Brain microvascular endothelial cell (primary cell): ENCODE measurements at regions not wholly inside any gene's neighbourhood (a gene's known extent, or its start where the extent isn't known, plus 50 kb on each side); places are given as distances from the start of the nearest gene placed in this dataset.

Experiments
- DNase-seq: peaks from one replicate; pipeline ENCODE4 v3.0.0-alpha.2; 2020
- H3K27ac ChIP-seq: fragments of 250-450 bp; sonication (Bioruptor Pico); 2 replicates; pipeline ENCODE4 v1.5.1; 2020; ENCODE audit warnings: mild to moderate bottlenecking, moderate library complexity
- H3K27me3 ChIP-seq: fragments of 250-450 bp; sonication (Bioruptor Pico); replicated peaks from 2 replicates; pipeline ENCODE4 v1.5.1; 2020; ENCODE audit warnings: mild to moderate bottlenecking
- H3K36me3 ChIP-seq: fragments of 250-450 bp; sonication (Bioruptor Pico); replicated peaks from 2 replicates; pipeline ENCODE4 v1.5.1; 2020; ENCODE audit warnings: mild to moderate bottlenecking
- H3K4me3 ChIP-seq: 2 replicates; pipeline ENCODE4 v1.5.1; 2011; ENCODE audit warnings: low read depth, mild to moderate bottlenecking, control low read depth, low read length, moderate library complexity
- in situ Hi-C: cut with HindIII; loops from 2 replicates; pipeline ENCODE4 v1.10.0; 2017; ENCODE audit warnings: low sequenced_read_pairs, low pct_ligation_motif_present
- TF ChIP-seq, protein P1 (sequence below): IDR thresholded peaks from 2 replicates; pipeline ENCODE4 v1.5.1; 2011; ENCODE audit warnings: low read depth, mild to moderate bottlenecking, moderate library complexity, low read length, control low read depth, inconsistent platforms; ENCODE audit errors: missing control alignments

DNA sequence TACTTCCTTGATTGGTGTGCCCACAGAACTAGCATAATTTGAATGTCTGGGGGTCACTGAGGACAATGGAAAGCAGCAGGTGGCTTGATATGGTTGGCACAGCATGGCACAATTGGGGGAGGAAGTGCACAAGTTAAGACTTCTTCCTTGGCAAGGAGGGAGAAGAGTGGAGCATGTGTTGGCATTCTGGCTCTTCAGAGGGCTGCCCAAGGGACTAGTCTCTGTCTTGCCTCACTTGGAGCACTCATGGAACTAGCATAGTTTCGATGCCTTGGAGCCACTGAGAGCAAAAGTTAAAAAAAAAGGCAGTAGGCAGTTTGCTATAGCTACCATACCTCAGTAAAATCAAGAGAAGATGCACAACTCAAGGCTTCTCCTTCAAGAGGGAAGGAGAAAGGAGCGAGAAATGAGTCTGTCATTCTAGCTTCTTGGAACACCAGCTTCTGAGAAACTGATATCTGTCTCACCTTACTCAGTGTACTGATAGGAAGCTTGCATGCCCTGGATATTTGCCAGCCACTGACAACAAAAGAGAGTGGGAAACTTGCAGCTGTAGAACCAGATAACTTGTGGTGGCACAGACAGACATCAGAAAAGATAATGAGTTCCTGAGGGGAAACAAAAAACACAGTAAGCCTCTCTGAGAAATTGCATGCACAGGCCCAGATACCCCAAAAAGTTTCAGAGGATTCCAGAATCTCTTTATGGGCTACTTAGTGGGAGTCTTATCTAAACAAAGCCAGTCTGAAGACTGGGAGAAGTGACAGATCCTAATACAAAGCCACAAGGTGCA, 207.5 kb upstream of the SAMSN1 start:
- DNase-seq: no peak
- TF ChIP-seq, protein P1, sequence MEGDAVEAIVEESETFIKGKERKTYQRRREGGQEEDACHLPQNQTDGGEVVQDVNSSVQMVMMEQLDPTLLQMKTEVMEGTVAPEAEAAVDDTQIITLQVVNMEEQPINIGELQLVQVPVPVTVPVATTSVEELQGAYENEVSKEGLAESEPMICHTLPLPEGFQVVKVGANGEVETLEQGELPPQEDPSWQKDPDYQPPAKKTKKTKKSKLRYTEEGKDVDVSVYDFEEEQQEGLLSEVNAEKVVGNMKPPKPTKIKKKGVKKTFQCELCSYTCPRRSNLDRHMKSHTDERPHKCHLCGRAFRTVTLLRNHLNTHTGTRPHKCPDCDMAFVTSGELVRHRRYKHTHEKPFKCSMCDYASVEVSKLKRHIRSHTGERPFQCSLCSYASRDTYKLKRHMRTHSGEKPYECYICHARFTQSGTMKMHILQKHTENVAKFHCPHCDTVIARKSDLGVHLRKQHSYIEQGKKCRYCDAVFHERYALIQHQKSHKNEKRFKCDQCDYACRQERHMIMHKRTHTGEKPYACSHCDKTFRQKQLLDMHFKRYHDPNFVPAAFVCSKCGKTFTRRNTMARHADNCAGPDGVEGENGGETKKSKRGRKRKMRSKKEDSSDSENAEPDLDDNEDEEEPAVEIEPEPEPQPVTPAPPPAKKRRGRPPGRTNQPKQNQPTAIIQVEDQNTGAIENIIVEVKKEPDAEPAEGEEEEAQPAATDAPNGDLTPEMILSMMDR: no peak
- Histone ChIP-seq H3K27me3 (no peaks in the 10 kb centered on the region), H3K4me3 (no peak overlapping the region), H3K27ac (no peak overlapping the region), H3K36me3 (no peaks in the 10 kb centered on the region)
- in situ Hi-C loops: no loop called here

GRCh38 chr21:14753069-14753465, 207.0 kb upstream of the SAMSN1 start:
- in situ Hi-C loops: no loop called here
- no peak overlapping the region for H3K4me3 ChIP-seq
- no peak overlapping the region for H3K27ac ChIP-seq
- TF ChIP-seq, protein P1: no peak
- no peaks in the 10 kb centered on the region for H3K27me3 ChIP-seq
- no peaks in the 10 kb centered on the region for H3K36me3 ChIP-seq
- no peak for DNase-seq

- Histone ChIP-seq H3K27ac (no peak overlapping the region), H3K27me3 (no peaks in the 10 kb centered on the region), H3K36me3 (no peaks in the 10 kb centered on the region), H3K4me3 (no peak overlapping the region)
- in situ Hi-C loops: no loop called here
- TF ChIP-seq, protein P1: no peak
- no peak for DNase-seq
Measured at GRCh38 chr21:14752345-14752909, 206.3 kb upstream of the SAMSN1 start.

GRCh38 chr21:14751602-14752344, 205.7 kb upstream of the SAMSN1 start:
- no peak for DNase-seq
- no peaks in the 10 kb centered on the region for H3K27me3 ChIP-seq
- H3K27ac ChIP-seq: no peak overlapping the region
- no peak overlapping the region for H3K4me3 ChIP-seq
- TF ChIP-seq, protein P1: no peak
- H3K36me3 ChIP-seq: no peaks in the 10 kb centered on the region
- in situ Hi-C loops: no loop called here

GRCh38 chr21:14751011-14751410, 204.9 kb upstream of the SAMSN1 start:
- no peak overlapping the region for H3K27ac ChIP-seq
- in situ Hi-C loops: no loop called here

More at GRCh38 chr21:14751011-14751410, 204.9 kb upstream of the SAMSN1 start:
- TF ChIP-seq, protein P1: no peak
- Histone ChIP-seq H3K27me3 (no peaks in the 10 kb centered on the region), H3K4me3 (no peak overlapping the region), H3K36me3 (no peaks in the 10 kb centered on the region)
- DNase-seq: no peak
